Kidney (tissue), 13 donors: ENCODE measurements at regions not wholly inside any gene's neighbourhood (a gene's known extent, or its start where the extent isn't known, plus 50 kb on each side); places are given as distances from the start of the nearest gene placed in this dataset.

Experiments
- DNase-seq, 5 donors: peaks; one replicate each; pipeline ENCODE4 v3.0.0-alpha.2; 2013 to 2020
- FAIRE-seq: peaks from 2 replicates; lab custom pipeline; 2012; peaks lifted over from hg19 to GRCh38; lab: Jason Lieb, UNC
- H3K27ac ChIP-seq, 2 donors: one replicate each; pipeline ENCODE4 v1.7.0; 2013; ENCODE audit warnings: low read depth in 2 of 2, low read length in 2 of 2, inconsistent platforms in 1 of 2
- H3K27me3 ChIP-seq: one replicate; pipeline ENCODE4 v1.7.1; 2013; ENCODE audit warnings: low read length, inconsistent platforms; ENCODE audit not compliant: control insufficient read depth, insufficient read depth
- H3K36me3 ChIP-seq, 3 donors: one replicate each; pipeline versions ENCODE4 v1.7.0 to v1.7.1; 2013; ENCODE audit warnings: low read length in 3 of 3, control low read depth in 1 of 3, inconsistent platforms in 1 of 3; ENCODE audit not compliant: insufficient read depth in 3 of 3, control insufficient read depth in 2 of 3
- H3K4me1 ChIP-seq, 3 donors: one replicate each; pipeline versions ENCODE4 v1.7.0 to v1.7.1; 2013; ENCODE audit warnings: low read length in 3 of 3, inconsistent platforms in 1 of 3, low read depth in 1 of 3; ENCODE audit not compliant: control insufficient read depth in 2 of 3, insufficient read depth in 2 of 3
- H3K4me3 ChIP-seq, 3 donors: one replicate each; pipeline versions ENCODE4 v1.7.0 to v1.8.1; 2013; ENCODE audit warnings: low read length in 3 of 3, control low read depth in 1 of 3, inconsistent platforms in 1 of 3
- H3K9ac ChIP-seq, 3 donors: one replicate each; pipeline versions ENCODE4 v1.7.0 to v1.7.1; 2013; ENCODE audit warnings: low read length in 3 of 3, control low read depth in 1 of 3, inconsistent platforms in 1 of 3
- H3K9me3 ChIP-seq, 3 donors: one replicate each; pipeline versions ENCODE4 v1.7.0 to v1.7.1; 2013; ENCODE audit warnings: low read length in 3 of 3, control low read depth in 1 of 3, inconsistent platforms in 1 of 3; ENCODE audit not compliant: control insufficient read depth in 2 of 3, insufficient read depth in 1 of 3
- CTCF ChIP-seq: IDR thresholded peaks from 3 replicates; pipeline ENCODE4 v1.5.1; 2012; ENCODE audit warnings: mild to moderate bottlenecking, moderate library complexity, borderline replicate concordance; ENCODE audit not compliant: insufficient read depth; ENCODE audit errors: extremely low read depth
- intact Hi-C: fragments of 100-400 bp; cut with DNase I; formaldehyde crosslinking; loops from one replicate; pipeline ENCODE4 v1.11.1; 2022
- donor health status: control.
- donor health status: control.
- donor health status: control.
- donor health status: control.
- donor health status: control.
- donor health status: DM: yes; HTN: yes; CAD: no.
- donor health status: Normal renal cell carcinoma (clear cell type).

- Histone ChIP-seq H3K4me1 (no peaks in the 10 kb centered on the region), H3K36me3 (no peaks in the 10 kb centered on the region), H3K27me3 (no peaks in the 10 kb centered on the region), H3K27ac (no peak overlapping the region), H3K9me3 (no peaks in the 10 kb centered on the region), H3K9ac (no peak overlapping the region), H3K4me3 (no peak overlapping the region)
- intact Hi-C loops: no loop called here
- DNase-seq (peak in 2 of 5 donors; percentile 18 to 44), FAIRE-seq (no peak)
- TF ChIP-seq CTCF: no peak
These were observed 311.3 kb downstream of the GADD45G start for GRCh38 chr9:89916001-89916597.

- intact Hi-C loops: no loop called here
- FAIRE-seq (no peak), DNase-seq (peak in 1 of 5 donors; percentile 26)
- Histone ChIP-seq H3K27me3 (no peaks in the 10 kb centered on the region), H3K36me3 (no peaks in the 10 kb centered on the region), H3K9ac (no peak overlapping the region), H3K27ac (no peak overlapping the region), H3K4me1 (peaks cover 0 to 3% (median 2%) of the 10 kb centered on the region in 3 donors), H3K4me3 (no peak overlapping the region), H3K9me3 (peaks cover 0 to 3% (median 0%) of the 10 kb centered on the region in 3 donors)
- no peak for TF ChIP-seq CTCF
These were observed 313.0 kb downstream of the GADD45G start for GRCh38 chr9:89917861-89918260.

GRCh38 chr9:89919171-89919681, 314.4 kb downstream of the GADD45G start:
- no peak overlapping the region for H3K4me3 ChIP-seq
- peaks cover 0 to 3% (median 2%) of the 10 kb centered on the region in 3 donors for H3K4me1 ChIP-seq
- H3K36me3 ChIP-seq: no peaks in the 10 kb centered on the region
- H3K27me3 ChIP-seq: no peaks in the 10 kb centered on the region
- no peak overlapping the region for H3K27ac ChIP-seq
- no peak for FAIRE-seq
- H3K9me3 ChIP-seq: peaks cover 0 to 3% (median 0%) of the 10 kb centered on the region in 3 donors
- H3K9ac ChIP-seq: no peak overlapping the region
- intact Hi-C loops: no loop called here
- peak; percentile 36 for TF ChIP-seq CTCF
- peak in 1 of 5 donors; percentile 34 for DNase-seq
